GM21529 (cell line): ENCODE measurements at regions not wholly inside any gene's neighbourhood (a gene's known extent, or its start where the extent isn't known, plus 50 kb on each side); places are given as distances from the start of the nearest gene placed in this dataset.
"Not testable (repeated sequence)": the region's sequence is repeated elsewhere in the genome, so short reads cannot be mapped to it uniquely, and the experiment has no call there.

Experiments
- ATAC-seq: cut with Tn5 transposase; IDR thresholded peaks from one replicate; pipeline ENCODE4 v1.9.1; 2021; ENCODE audit not compliant: unreplicated experiment

DNA sequence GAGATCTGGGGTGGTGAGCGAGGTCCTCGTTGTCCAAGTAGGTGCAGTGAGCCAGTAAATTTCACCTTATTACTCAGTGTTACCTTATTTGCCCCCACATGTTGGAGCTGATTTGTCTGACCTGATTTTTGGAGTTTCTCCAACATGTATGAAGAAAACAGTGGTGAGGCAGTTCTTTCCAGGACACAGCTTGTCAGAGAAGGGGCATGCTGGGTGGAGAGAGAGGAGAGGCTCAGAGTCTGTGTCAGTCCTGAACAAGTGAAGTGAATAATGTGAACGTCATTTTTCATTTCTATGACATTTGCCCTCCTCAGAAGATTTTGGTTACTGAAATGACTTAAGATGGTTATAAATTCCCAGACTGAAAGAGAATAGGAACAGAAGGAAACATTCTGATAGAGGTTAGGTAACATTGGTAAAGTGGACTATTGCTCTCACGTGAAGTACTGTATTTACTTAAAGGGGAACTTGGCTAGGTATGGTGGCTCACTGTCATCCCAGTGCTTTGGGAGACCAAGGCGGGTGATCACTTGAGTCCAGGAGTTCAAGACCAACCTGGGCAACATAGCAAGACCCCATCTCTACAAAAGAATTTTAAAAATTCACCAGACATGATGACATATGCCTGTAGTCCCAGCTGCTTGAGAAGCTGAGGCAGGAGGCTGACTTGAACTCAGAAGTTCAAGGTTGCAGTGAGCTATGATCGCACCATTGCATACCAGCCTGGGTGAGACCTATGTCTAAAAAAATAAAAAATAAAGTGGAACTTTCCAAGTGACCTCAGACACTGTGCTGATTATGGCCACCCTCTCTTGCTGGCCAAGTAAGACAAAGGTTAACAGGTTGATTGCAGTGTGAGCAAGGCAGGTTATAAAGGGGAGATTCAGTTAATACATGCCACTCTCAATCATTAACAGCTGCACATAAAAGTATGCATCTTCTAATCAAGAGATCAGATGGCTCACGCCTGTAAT, 184.3 kb downstream of the EDN1 start:
- no peak for ATAC-seq

DNA sequence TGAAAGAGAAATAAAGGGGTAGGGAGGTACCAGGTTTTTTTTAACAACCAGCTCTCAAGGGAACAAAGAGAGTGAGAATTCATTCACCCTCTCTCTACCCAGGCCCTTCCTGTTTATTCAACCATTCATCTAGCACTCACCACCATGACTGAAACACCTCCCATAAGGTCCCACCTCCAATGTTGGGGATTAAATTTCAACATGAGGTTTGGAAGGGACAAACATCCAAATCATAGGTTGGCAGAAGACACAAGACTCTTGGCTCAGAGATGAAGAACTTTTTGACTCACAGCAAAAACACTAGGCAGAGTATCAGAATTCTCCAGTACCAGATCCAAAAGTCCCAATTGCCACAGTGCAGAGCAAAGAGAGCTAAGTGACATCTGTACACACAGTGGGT, 186.3 kb downstream of the EDN1 start:
- no peak for ATAC-seq

DNA sequence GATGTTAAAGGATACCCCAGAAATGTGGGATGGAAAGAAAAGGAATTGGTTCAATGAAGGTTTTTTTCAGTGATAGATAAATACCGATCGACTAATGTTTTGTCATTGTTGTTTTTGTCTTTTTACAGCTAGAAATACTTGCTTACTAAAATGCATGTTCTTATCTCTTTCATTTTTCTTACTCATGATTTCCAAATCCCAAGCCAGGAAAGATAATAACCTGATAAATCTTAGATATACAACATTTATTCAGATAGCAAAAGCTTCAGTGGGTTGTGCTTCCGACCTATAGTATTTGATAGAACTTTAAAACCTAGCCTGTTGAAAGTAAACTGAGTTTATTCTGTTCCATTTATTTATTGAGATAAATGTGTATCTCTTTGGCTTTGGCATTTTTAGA, 187.5 kb downstream of the EDN1 start:
- no peak for ATAC-seq

DNA sequence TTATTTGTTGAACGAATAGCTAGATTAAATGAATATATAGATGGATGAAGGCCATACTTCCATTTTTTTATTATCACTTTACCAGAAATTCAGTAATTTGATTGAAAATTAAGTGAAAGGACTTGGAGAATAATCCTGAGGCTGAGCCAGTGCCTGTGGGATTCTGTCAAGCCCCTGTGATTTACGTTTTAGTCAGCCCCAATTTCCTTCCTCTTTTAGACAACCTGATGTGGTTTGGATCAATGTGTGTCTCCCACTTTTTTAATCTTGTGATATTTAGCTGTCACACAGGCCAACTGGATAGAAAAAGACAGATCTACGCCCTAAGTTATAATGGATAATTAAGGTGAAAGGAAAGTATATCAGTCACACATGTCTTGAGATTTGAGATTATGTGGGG, 188.8 kb downstream of the EDN1 start:
- ATAC-seq, result no peak

DNA sequence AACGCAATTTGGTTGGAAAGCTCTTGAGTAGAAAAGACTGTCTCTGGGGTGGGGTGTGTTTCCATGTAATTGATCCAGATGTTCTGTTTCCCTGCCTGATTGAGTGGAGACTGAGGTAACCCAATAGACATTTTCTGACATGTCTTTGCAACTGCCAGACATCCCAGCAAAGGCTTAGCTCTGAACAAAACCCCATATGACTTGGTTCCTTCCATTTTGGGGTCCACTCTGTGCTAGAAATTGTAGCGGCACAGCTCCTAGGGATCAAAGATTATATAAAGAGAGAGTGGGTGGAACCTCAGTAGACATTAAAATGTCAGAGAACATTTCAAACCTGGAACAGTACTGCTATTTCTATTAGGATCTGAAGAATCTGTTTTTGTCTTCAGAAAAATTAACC, 189.3 kb downstream of the EDN1 start:
- ATAC-seq, result no peak

DNA sequence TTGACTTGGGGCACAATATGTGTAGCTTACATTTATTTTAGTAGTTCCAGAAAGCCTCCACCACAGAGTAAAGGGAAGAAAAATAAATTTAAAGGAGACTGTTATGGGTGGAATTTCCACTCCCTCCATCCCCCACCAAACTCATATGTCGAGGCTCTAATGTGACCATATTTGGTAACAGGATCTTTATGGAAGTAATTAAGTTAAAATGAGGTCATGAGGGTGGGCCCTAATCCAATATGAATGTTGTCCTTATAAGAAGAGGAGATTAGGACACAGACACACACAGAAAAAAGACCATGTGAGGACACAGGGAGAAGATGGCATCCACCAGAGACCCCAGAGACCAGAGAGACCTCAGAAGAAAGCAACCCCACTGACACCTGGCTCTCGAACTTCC, 189.7 kb downstream of the EDN1 start:
- no peak for ATAC-seq

DNA sequence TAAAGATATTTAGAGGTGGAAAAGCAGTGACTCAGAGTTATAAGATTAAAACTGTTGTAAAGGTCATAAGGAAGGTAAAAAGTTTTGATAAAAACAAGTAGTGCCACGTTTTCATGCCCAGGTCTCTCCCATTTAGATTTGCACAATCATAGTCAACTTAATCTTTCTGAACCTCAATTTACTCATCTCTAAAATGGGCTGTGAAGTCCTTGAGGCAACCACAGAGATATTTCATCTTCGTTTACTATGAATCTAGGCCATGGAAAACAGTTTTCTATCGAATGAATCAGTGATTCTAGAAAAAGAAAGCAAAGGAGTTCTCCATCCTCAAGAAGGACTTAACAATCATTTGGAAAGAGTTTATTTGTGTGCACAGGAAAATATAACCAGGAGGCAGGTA, 190.2 kb downstream of the EDN1 start:
- no peak for ATAC-seq

DNA sequence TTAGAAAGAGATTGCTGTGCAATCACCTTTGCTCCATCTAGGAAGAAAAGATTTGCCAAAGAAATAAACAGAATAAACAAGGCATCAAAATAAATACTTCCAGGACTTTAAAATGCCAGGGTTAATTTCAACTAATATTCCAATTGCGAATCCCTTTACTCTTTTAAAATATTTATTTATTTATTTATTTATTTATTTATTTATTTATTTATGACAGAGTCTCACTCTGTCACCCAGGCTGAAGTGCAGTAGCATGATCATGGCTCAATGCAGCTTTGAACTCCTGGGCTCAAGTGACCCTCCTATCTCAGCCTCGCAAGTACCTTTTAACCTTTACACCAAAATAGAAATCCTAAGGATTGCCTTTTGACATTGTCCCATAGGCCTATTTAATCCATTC, 191.1 kb downstream of the EDN1 start:
- no peak for ATAC-seq

DNA sequence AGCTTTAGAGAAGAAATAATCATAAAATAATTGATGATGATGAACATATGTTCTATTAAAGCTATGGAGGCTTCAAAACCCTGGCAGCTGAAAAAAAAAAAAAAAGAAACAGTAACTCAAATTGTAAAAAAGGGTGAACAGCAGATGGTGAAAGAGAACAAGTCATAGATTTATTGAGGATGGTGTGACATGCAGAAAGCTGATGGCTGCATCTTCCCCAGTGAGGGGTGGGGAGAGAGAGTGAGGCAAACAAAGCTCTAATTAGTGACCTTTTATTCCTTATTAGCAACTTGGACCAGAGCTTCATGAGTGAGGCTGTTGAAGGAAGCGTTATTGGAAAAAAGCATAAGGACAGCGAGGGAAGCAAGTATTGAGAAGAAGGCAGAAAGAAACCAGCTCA, 191.7 kb downstream of the EDN1 start:
- no peak for ATAC-seq

DNA sequence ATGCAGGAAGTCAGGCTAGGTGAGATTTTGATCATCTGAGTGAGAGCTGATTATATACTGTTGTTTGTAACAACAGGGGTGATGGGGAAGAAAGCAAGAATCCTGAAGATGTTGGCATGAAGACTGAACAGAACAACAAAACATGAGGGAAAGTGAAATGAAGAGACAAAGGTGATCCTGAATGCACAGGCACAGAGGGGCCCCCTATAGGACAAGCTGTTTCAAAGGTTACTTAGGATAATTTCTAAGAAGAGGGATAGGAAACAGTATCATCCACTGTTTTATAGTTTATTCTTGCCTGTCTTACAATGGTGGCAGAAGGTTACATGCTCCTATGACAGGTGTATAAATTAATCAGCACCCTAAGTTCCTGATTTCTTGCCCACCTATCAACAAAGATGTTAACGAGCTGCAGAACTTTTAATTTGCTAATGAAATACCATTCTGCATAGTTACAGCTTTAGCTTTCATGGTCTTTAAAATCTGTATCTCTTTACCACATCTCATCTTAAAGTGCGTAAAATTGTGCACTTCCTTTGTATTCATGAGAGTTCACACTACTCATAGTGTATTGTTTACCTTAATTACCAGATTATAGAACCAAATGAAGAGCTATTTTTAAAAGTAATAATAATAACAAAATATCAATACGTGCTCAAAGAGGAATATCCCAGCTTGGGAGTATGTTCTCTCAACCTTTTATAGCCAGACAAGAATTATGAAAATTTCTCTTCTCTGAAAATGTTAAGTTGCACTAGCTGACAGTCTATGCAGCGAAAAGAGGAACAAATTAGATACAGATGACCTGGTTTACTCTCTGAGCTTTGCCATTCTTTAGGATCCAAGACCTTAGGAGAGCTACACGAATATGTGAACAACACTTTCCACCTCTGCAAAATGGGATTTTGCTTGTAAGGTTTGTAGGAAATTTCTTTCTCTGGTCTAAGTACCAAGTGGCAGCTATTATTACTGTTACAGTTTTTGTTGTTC, 192.5 kb downstream of the EDN1 start:
- ATAC-seq, result no peak

DNA sequence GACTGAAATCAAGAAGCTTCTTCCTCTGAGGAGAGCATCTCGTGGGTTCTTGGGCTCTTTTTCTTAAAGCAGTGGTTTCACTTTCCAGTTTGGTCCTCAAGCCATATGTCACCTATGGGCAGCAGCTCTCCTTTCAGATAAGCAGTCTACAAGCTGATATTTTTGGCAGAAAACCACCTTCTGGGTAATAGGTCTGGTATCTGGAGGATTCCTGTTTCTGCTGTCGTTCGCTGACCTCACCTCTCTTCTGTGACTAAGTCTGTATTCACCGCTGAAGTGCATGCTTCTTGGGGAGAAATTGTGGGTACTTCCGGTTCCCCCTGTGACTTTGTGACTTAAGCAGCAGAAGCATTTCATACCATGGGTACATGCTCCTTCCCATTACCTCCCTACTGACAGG, 193.6 kb downstream of the EDN1 start:
- ATAC-seq, result peak; percentile 78

DNA sequence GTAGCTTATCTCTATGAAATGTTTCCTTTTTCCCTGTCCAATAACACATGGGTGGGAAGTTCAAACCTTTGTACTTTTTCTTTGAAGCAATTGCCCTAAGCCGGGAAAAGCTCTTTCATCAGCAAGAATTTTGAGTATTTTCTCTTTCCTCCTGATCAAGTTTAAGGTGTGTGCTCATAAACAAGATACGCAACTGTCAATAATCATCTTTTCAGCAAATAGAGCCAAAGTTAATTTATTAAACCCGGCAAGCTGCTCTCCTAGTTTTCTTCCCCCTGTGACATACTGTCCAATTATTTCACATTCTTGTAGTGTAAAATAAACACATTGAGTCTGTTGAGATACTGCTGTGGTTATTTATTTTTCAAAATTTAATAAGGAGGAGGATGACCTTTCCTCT, 194.4 kb downstream of the EDN1 start:
- ATAC-seq, result no peak

DNA sequence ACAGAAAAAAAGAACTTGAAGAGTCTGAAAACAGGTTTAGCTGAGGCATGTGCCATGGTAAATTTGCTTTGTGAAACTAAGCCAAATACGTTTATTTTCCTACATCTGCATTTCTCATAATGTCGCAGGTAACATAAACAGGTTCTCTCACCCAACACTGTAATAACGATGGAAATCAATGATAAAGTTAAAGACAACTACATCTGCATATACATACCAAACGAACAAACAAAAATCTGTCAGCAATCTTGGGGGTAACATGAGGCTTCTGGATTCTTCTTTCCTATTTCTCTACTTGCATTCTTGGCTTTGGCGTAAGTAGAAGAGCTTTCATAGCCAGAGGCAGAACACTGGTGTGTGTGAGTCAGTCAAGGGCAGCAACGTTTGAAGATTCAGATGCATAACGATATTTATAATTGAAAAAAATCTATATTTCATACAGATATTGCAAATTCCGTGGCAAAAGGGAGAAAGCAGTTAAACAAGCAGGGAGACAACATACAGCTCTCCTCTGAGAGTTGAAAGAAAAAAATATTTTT, 195.1 kb downstream of the EDN1 start:
- no peak for ATAC-seq

DNA sequence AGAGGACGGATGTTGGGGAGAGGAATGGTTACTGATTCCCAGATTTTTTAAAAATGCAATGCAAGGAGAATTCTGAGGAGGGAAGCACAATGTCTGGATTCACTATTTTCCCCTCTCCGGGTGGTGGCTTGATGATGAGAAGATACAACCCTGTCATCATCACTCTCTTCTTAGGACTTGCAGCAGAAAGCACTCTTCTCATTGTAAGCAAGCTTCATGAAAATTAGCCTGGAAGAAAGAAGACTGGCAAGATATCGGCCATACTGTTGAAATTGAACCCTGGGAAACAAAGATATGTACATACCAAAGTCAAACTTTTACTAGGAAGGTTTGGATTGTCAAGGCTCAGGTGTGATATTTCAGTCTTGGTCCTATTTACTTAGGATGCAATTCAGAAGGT, 195.7 kb downstream of the EDN1 start:
- no peak for ATAC-seq

DNA sequence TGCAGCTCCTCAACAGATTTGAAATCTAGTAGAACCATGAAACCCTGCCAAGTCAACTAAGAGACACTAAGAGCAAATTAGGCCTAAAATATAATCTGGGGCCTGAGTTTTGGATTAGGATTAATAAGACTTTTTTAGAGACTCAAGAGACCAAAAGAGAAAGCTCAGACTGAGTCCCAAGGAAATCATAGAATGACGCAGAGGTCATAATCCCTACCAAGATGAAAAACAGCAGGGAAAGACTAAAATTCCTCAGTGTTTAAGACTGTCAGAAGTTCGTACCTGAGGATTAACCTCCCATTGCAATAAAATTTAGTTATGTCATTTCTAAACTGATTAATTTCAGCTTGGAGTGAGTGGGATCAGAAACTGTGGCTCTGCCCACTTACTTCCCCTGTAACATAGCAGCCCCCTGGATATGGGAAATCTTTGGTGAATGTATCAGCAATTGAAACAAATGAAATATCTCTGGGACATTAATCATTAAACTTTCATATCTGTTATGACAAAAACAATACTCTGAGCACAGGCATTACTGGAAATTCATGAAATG, 200.3 kb downstream of the EDN1 start:
- no peak for ATAC-seq

DNA sequence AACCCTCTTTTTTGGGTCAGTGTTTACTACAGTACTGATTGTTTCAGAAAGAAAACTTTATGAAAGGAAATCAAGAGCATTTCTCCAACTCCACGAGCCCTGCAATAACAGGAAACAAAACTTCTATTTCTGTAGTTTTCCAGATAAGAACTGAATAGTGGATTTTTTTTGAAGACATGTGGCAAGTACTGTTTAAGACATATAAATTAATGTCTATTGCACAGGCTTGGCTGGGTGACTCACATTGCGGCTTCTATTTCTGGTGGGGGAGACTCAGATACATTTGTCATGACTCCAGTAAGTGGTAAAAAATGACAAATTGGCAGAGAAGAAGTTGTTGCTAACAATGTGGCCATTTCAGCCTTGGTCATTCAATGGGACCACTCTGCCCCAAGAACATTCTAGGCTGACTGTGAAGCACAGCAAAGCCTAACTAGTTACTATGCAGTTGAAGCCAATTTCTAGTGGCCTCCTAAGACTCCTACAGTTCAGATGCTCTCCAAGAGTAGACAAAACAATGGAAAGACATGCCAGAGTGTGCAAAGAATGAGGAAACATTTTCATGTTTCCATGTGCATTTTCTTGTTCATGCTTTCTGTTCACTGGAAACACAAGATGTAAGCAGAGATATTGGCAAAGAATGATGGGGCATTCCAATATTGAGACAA, 200.9 kb downstream of the EDN1 start:
- ATAC-seq, result no peak

DNA sequence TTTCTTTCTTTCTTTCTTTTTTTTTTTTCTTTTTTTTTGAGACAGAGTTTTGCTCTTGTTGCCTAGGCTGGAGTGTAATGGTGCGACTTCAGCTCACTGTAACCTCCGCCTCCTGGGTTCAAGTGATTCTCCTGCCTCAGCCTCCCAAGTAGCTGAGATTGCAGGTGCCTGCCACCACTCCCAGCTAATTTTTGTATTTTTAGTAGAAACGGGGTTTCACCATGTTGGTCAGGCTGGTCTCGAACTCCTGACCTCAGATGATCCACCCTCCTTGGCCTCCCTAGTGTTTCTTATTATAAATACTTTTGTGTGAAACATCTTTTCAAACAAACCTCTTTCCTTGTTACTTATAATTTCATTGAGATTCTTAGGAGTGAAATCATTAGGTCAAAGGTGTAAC, 202.8 kb downstream of the EDN1 start:
- not testable (repeated sequence) for ATAC-seq

DNA sequence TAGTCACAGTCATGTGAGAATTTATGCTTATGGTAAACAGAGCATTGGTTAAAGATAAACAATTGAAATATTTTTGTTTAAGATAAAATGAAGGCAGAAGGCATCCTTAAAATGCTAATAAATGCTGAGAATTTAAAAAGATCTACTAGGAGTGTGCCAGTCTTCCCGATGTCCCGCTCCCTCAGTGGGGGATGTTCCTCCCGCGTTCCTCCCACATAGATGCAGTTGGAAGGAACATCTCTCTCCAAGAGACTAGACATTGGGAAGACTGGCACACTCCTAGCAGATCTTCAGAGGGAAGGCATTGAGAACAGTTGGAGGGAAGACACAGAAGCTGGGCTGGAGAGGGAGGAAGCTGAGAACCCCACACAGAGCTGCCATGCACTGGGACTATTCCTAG, 203.3 kb downstream of the EDN1 start:
- no peak for ATAC-seq

DNA sequence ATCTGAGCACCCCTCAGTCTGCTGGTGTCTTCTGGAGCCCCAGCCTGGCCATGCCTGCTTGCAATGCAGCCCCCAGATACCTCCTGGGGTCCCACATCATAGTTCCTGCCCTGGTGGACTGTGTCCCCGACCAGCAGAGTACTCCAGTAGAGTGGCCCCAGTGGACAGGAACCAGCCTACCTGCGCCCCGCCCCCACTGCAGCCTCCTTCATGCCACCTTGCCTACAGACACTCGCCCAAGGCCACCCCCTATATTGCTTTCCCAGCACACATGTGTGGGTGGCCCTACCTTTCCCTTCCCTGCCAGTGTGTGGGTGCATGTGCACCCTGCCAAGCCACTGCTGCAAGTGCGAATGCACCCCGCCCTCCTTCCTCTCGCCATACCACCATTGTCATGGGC, 204.0 kb downstream of the EDN1 start:
- ATAC-seq, result no peak

DNA sequence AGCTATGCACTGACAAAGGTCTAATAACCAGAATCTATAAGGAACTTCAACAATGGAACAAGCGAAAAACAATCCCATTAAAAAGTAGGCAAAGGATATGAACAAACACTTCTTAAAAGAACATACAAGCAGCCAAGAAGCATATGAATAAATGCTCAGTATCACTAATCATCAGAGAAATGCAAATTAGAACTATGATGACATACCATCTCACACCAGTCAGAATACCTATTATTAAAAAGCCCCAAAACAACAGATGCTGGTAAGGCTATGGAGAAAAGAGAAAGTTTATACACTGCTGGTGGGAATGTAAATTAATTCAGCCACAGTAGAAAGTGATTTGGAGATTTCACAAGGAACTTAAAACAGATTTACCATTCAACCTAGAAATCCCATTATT, 211.8 kb downstream of the EDN1 start:
- no peak for ATAC-seq
